ENCODE measurements at regions not wholly inside any gene's neighbourhood (a gene's known extent, or its start where the extent isn't known, plus 50 kb on each side); places are given as distances from the start of the nearest gene placed in this dataset.
A peak's percentile ranks its signal among the peaks of the same experiment; 100 is the strongest.

DNA sequence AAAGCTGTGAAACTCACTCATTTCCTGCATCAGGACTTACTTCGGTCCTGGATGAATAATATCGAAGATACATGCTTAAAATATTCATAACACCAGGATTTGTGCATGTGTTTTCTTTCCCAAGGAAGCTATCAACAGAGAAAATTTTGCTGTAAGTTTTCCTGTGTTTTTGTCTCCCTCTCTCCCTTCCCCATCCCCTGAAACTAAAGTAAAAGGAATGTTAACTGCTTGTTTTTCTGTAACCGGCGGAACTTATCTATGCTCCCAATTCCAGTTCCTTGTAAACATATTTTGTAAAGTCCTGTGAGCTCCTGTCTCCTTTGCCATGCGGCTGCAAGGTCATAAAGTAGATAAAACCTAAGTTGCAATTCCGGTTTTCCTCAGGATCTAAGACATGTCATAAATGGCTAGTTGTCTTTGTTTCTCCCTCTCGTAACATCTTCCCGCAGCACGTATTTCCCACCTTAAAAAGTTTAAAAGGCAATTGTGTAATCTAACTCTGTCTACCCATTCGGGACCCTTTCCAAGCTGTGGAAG lies 79.0 kb upstream of the POM121L12 start:
- Mint-ChIP-seq H3K27ac (no peak overlapping the region), H3K4me1 (no peaks in the 10 kb centered on the region), H3K27me3 (no peaks in the 10 kb centered on the region), H3K4me3 (no peak overlapping the region), H3K9me3 (peaks cover 0 to 21% (median 11%) of the 10 kb centered on the region in 8 donors), H3K36me3 (no peaks in the 10 kb centered on the region)
- no peaks in the 10 kb centered on the region for H3K4me1 ChIP-seq (ENCODE audit: insufficient read depth, low read length)
- no peaks in the 10 kb centered on the region for H3K36me3 ChIP-seq (ENCODE audit: insufficient read depth, low read length)
- H3K9me3 ChIP-seq (ENCODE audit: control insufficient read depth in 1 of 2, low read length in 2 of 2): no peaks in the 10 kb centered on the region
- ChIA-PET POLR2A (ENCODE audit: partially characterized antibody) (no interaction called here), CTCF (ENCODE audit: partially characterized antibody) (no interaction called here)
- intact Hi-C loops (cut with micrococcal nuclease): no loop called here
- no peak overlapping the region for H3K27ac ChIP-seq (ENCODE audit: low read depth, low read length)
- DNase-seq: no peak
- no peaks in the 10 kb centered on the region for H3K27me3 ChIP-seq (ENCODE audit: insufficient read depth, low read length)
- no peak overlapping the region for H3K4me3 ChIP-seq (ENCODE audit: low read length in 2 of 2)

GRCh38 chr7:52955522-52955921 lies 79.9 kb upstream of the POM121L12 start:
- Mint-ChIP-seq H3K9me3 (peaks cover 0 to 18% (median 7%) of the 10 kb centered on the region in 8 donors), H3K27me3 (no peaks in the 10 kb centered on the region), H3K4me1 (no peaks in the 10 kb centered on the region), H3K4me3 (peak overlapping the region in 1 of 8 donors; percentile 45), H3K27ac (no peak overlapping the region), H3K36me3 (no peaks in the 10 kb centered on the region)
- POLR2A ChIA-PET (ENCODE audit: partially characterized antibody): no interaction called here
- Histone ChIP-seq H3K4me3 (ENCODE audit: low read length in 2 of 2) (no peak overlapping the region), H3K27ac (ENCODE audit: low read depth, low read length) (no peak overlapping the region), H3K9me3 (ENCODE audit: control insufficient read depth in 1 of 2, low read length in 2 of 2) (peaks cover 0 to 2% of the 10 kb centered on the region in 2 donors), H3K27me3 (ENCODE audit: insufficient read depth, low read length) (no peaks in the 10 kb centered on the region), H3K4me1 (ENCODE audit: insufficient read depth, low read length) (no peaks in the 10 kb centered on the region), H3K36me3 (ENCODE audit: insufficient read depth, low read length) (no peaks in the 10 kb centered on the region)
- DNase-seq: no peak
- CTCF ChIA-PET (ENCODE audit: partially characterized antibody): no interaction called here
- intact Hi-C loops (cut with micrococcal nuclease): no loop called here

- no peaks in the 10 kb centered on the region for H3K27me3 ChIP-seq (ENCODE audit: insufficient read depth, low read length)
- H3K4me1 ChIP-seq (ENCODE audit: insufficient read depth, low read length): no peaks in the 10 kb centered on the region
- POLR2A ChIA-PET (ENCODE audit: partially characterized antibody): no interaction called here
- Mint-ChIP-seq H3K27ac (no peak overlapping the region), H3K36me3 (no peaks in the 10 kb centered on the region), H3K27me3 (no peaks in the 10 kb centered on the region), H3K4me3 (no peak overlapping the region), H3K4me1 (no peaks in the 10 kb centered on the region), H3K9me3 (peaks cover 6 to 22% (median 12%) of the 10 kb centered on the region in 8 donors)
- no peaks in the 10 kb centered on the region for H3K36me3 ChIP-seq (ENCODE audit: insufficient read depth, low read length)
- H3K9me3 ChIP-seq (ENCODE audit: control insufficient read depth in 1 of 2, low read length in 2 of 2): peaks cover 0 to 12% of the 10 kb centered on the region in 2 donors
- CTCF ChIA-PET (ENCODE audit: partially characterized antibody): no interaction called here
- no peak for DNase-seq
- intact Hi-C loops (cut with micrococcal nuclease): no loop called here
- no peak overlapping the region for H3K4me3 ChIP-seq (ENCODE audit: low read length in 2 of 2)
- H3K27ac ChIP-seq (ENCODE audit: low read depth, low read length): no peak overlapping the region
Observed at GRCh38 chr7:52944921-52945320, 90.5 kb upstream of the POM121L12 start.

- no peaks in the 10 kb centered on the region for H3K4me1 Mint-ChIP-seq
- no peaks in the 10 kb centered on the region for H3K27me3 ChIP-seq (ENCODE audit: insufficient read depth, low read length)
- peaks cover 6 to 25% (median 10%) of the 10 kb centered on the region in 8 donors for H3K9me3 Mint-ChIP-seq
- CTCF ChIA-PET (ENCODE audit: partially characterized antibody): no interaction called here
- no peaks in the 10 kb centered on the region for H3K36me3 Mint-ChIP-seq
- H3K4me3 ChIP-seq (ENCODE audit: low read length in 2 of 2): no peak overlapping the region
- no peak for DNase-seq
- H3K27me3 Mint-ChIP-seq: no peaks in the 10 kb centered on the region
- H3K4me1 ChIP-seq (ENCODE audit: insufficient read depth, low read length): no peaks in the 10 kb centered on the region
- POLR2A ChIA-PET (ENCODE audit: partially characterized antibody): no interaction called here
- no peak overlapping the region for H3K27ac ChIP-seq (ENCODE audit: low read depth, low read length)
- intact Hi-C loops (cut with micrococcal nuclease): no loop called here
- H3K9me3 ChIP-seq (ENCODE audit: control insufficient read depth in 1 of 2, low read length in 2 of 2): peaks cover 0 to 5% of the 10 kb centered on the region in 2 donors
- H3K36me3 ChIP-seq (ENCODE audit: insufficient read depth, low read length): no peaks in the 10 kb centered on the region
- H3K4me3 Mint-ChIP-seq: no peak overlapping the region
- no peak overlapping the region for H3K27ac Mint-ChIP-seq
Observed at GRCh38 chr7:52940481-52940880, 95.0 kb upstream of the POM121L12 start.

DNA sequence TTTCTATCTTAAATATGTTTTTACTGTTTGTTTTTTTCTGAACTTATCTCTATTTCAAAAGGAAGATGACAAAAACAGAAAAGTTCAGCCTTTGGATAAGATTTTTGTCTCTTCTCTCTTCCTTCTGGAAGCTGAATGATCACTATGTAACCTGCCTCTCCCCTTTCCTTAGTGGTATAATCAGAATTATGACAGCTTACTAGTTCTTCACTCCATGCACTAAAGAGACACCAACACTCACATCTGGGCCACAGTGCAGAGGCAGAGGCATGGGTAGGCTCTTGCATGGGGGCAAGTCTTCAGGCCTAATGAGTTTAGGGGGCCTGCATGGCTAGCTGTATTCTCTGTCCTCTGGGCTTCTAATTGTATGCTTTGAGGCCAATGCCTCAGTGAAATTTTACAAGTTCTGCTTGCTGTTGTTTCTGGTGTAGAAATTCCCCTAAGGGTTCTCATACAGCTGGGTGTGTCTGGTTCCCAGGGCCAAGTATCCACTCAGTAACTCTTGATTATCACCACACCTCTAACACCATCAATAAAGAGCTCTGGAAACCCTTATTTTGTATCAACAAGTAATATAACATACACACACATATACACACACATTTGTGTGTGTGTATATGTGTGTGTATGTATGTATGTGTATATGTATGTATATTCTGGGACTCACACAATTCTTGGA lies 96.8 kb upstream of the POM121L12 start:
- no peaks in the 10 kb centered on the region for H3K27me3 ChIP-seq (ENCODE audit: insufficient read depth, low read length)
- Mint-ChIP-seq H3K27ac (no peak overlapping the region), H3K4me3 (no peak overlapping the region), H3K36me3 (no peaks in the 10 kb centered on the region), H3K4me1 (no peaks in the 10 kb centered on the region), H3K27me3 (no peaks in the 10 kb centered on the region), H3K9me3 (peaks cover 7 to 35% (median 18%) of the 10 kb centered on the region in 8 donors)
- H3K9me3 ChIP-seq (ENCODE audit: control insufficient read depth in 1 of 2, low read length in 2 of 2): peaks cover 0 to 5% of the 10 kb centered on the region in 2 donors
- intact Hi-C loops (cut with micrococcal nuclease): no loop called here
- ChIA-PET CTCF (ENCODE audit: partially characterized antibody) (no interaction called here), POLR2A (ENCODE audit: partially characterized antibody) (no interaction called here)
- H3K4me3 ChIP-seq (ENCODE audit: low read length in 2 of 2): no peak overlapping the region
- no peaks in the 10 kb centered on the region for H3K36me3 ChIP-seq (ENCODE audit: insufficient read depth, low read length)
- DNase-seq: no peak
- no peak overlapping the region for H3K27ac ChIP-seq (ENCODE audit: low read depth, low read length)
- no peaks in the 10 kb centered on the region for H3K4me1 ChIP-seq (ENCODE audit: insufficient read depth, low read length)

- Histone ChIP-seq H3K36me3 (ENCODE audit: insufficient read depth, low read length) (no peaks in the 10 kb centered on the region), H3K27me3 (ENCODE audit: insufficient read depth, low read length) (no peaks in the 10 kb centered on the region), H3K27ac (ENCODE audit: low read depth, low read length) (no peak overlapping the region), H3K4me3 (ENCODE audit: low read length in 2 of 2) (no peak overlapping the region), H3K9me3 (ENCODE audit: control insufficient read depth in 1 of 2, low read length in 2 of 2) (peaks cover 0 to 5% of the 10 kb centered on the region in 2 donors), H3K4me1 (ENCODE audit: insufficient read depth, low read length) (no peaks in the 10 kb centered on the region)
- no peak overlapping the region for H3K27ac Mint-ChIP-seq
- DNase-seq: no peak
- H3K4me3 Mint-ChIP-seq: no peak overlapping the region
- CTCF ChIA-PET (ENCODE audit: partially characterized antibody): no interaction called here
- no peaks in the 10 kb centered on the region for H3K27me3 Mint-ChIP-seq
- H3K36me3 Mint-ChIP-seq: no peaks in the 10 kb centered on the region
- peaks cover 10 to 50% (median 28%) of the 10 kb centered on the region in 8 donors for H3K9me3 Mint-ChIP-seq
- POLR2A ChIA-PET (ENCODE audit: partially characterized antibody): no interaction called here
- no peaks in the 10 kb centered on the region for H3K4me1 Mint-ChIP-seq
- intact Hi-C loops (cut with micrococcal nuclease): no loop called here
Observed at GRCh38 chr7:52936750-52937149, 98.7 kb upstream of the POM121L12 start.

- Histone ChIP-seq H3K36me3 (ENCODE audit: insufficient read depth, low read length) (no peaks in the 10 kb centered on the region), H3K4me1 (ENCODE audit: insufficient read depth, low read length) (no peaks in the 10 kb centered on the region), H3K27me3 (ENCODE audit: insufficient read depth, low read length) (no peaks in the 10 kb centered on the region), H3K4me3 (ENCODE audit: low read length in 2 of 2) (no peak overlapping the region), H3K9me3 (ENCODE audit: control insufficient read depth in 1 of 2, low read length in 2 of 2) (no peaks in the 10 kb centered on the region), H3K27ac (ENCODE audit: low read depth, low read length) (no peak overlapping the region)
- Mint-ChIP-seq H3K27me3 (no peaks in the 10 kb centered on the region), H3K4me3 (no peak overlapping the region), H3K9me3 (peaks cover 4 to 37% (median 23%) of the 10 kb centered on the region in 8 donors), H3K27ac (no peak overlapping the region), H3K4me1 (no peaks in the 10 kb centered on the region), H3K36me3 (no peaks in the 10 kb centered on the region)
- intact Hi-C loops (cut with micrococcal nuclease): no loop called here
- DNase-seq: no peak
- ChIA-PET POLR2A (ENCODE audit: partially characterized antibody) (no interaction called here), CTCF (ENCODE audit: partially characterized antibody) (no interaction called here)
Observed at GRCh38 chr7:52928591-52928990, 106.8 kb upstream of the POM121L12 start.

Measured in CD4-positive, alpha-beta memory T cell (primary cell).